ENCODE measurements at regions not wholly inside any gene's neighbourhood (a gene's known extent, or its start where the extent isn't known, plus 50 kb on each side); places are given as distances from the start of the nearest gene placed in this dataset.
"Not testable (repeated sequence)": the region's sequence is repeated elsewhere in the genome, so short reads cannot be mapped to it uniquely, and the experiment has no call there.

GRCh38 chr13:97520061-97520460 is 86.1 kb downstream of the RAP2A start:
- Histone ChIP-seq H3K4me3 (no peak overlapping the region), H3K27ac (no peak overlapping the region)

GRCh38 chr13:97520866-97521265 is 86.9 kb downstream of the RAP2A start:
- no peak overlapping the region for H3K27ac ChIP-seq
- H3K4me3 ChIP-seq = no peak overlapping the region

GRCh38 chr13:97521726-97522125 is 87.8 kb downstream of the RAP2A start:
- H3K27ac ChIP-seq = no peak overlapping the region

GRCh38 chr13:97522243-97522642 is 88.3 kb downstream of the RAP2A start:
- no peak overlapping the region for H3K4me3 ChIP-seq

More at GRCh38 chr13:97521726-97522125, 87.8 kb downstream of the RAP2A start:
- no peak overlapping the region for H3K4me3 ChIP-seq

GRCh38 chr13:97526556-97526955 is 92.6 kb downstream of the RAP2A start:
- Histone ChIP-seq H3K27ac (no peak overlapping the region), H3K4me3 (no peak overlapping the region)

More at GRCh38 chr13:97522243-97522642, 88.3 kb downstream of the RAP2A start:
- H3K27ac ChIP-seq = no peak overlapping the region

DNA sequence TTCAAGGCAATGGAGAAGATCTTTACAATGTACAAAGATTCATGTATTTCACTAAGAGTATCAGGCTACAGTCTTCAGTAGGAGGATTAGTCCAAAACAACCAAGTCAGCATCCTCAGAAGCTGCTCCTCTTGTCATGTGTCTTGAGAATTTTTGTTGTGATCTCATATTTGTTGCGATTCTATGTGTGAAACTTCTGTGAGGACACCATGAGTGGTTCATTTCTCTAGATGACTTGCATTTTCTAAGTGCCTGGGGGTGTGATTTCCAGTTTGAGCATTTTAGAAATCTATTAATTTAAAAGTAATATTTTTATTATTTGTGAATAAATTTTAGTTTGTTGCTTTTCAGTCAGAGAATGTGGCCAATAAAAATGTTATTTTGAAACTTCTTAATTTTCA is 94.5 kb downstream of the RAP2A start:
- H3K27ac ChIP-seq = no peak overlapping the region
- H3K4me3 ChIP-seq = no peak overlapping the region

DNA sequence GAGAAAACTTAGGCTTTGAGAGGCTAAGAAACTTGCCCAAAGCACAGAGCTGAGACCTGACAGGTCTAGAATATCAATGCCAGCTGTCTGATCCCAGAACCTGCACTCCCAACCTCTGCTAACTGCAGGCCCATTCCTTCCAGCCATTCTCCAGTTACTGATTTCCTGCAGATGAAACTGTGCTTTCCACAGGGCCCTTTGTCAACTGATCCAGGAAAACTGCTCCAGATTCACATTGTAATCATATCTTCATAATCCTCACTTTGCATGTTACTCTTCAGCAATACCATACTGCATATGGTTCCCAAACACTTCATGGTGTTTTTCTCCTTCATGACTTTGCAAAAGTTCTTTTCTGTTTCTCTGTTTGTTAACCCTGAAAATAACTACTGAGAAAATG is 100.6 kb downstream of the RAP2A start:
- no peak overlapping the region for H3K27ac ChIP-seq

GRCh38 chr13:97535614-97536013 is 101.6 kb downstream of the RAP2A start:
- Histone ChIP-seq H3K4me3 (no peak overlapping the region), H3K27ac (no peak overlapping the region)

More for the DNA sequence above, 100.6 kb downstream of the RAP2A start:
- H3K4me3 ChIP-seq = no peak overlapping the region

DNA sequence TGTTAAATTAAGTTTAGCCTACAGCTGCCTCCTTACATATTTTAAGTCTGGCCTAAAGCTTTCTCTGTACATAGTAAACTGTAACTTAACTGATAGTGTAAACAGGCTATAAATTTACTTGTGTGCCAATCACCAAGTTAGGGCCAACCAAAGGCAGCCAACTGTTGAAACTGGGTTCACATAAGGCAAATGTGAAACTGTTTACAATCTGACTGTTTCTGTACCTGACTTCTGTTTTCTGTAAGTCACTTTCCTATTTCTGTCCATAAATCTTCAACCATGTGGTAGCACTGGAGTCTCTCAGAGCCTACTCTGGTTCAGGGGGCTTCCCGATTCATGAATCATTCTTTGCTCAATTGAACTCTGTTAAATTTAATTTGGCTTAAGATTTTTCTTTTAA is 103.1 kb downstream of the RAP2A start:
- H3K27ac ChIP-seq = no peak overlapping the region
- no peak overlapping the region for H3K4me3 ChIP-seq

DNA sequence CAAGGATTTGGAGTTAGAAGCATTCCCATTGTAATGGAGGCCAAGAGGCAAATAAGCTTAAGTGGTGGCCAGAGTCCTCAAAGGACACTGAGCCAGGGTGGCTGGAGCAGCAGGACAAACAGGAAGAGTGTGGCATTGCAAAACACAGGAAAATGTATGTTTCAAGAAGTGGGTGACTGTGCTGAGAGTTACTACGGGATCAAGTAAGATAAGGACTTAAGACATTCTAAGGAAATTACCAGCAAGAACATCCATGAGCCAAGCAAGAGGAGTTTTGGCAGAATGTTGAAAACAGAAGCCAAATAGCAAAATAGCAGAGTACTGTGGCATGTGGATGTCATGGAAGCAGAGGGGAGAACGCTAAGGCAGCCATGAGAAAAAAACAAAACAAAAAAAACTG is 104.2 kb downstream of the RAP2A start:
- no peak overlapping the region for H3K27ac ChIP-seq

DNA sequence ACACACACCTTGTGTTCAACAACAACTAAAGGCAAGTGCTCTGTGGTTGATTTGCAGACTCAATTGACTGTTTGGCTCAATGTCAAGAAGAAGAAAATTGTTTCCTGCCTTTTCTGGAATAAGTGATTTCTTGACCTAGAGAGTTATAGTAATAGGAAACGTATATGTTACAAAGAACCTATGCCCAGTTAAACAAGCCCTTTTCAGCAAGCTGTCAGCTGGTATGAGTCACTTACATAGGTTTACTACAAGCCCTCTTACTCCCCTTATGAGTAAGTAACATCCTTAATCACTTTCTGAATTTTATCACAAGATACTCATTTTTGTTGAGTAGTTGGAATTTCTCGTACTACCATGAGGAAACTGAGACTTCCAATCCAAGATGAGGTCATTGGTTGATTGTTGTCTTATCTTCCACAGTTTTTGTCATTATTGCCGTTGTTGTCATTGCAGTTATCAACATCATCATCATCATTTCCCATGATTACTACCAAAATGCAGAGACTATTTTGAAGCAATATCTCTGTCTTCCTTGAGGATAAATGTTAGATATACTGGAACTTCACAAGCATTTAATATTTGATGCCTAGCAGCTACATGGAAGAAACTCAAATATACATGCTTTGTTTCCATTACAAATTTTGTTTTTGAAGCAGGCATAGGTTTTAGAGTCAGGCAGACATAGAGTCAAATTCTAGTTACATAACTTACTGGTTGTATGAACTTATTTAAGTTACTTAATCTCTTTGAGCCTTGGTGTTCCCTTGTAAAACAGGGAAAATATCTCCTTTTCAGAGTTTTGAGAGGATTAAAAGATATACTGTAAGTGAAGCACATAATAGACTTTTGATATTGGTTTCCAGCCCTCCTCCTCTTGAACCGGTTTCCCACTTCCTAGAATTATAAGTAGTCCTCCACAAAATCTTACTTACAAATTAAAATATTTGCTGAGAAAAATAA is 106.0 kb downstream of the RAP2A start:
- H3K27ac ChIP-seq = peak overlapping the region in 2 of 21 experiments; percentile 2 to 28
- no peak overlapping the region for H3K4me3 ChIP-seq

More for the DNA sequence above, 104.2 kb downstream of the RAP2A start:
- H3K4me3 ChIP-seq = no peak overlapping the region

DNA sequence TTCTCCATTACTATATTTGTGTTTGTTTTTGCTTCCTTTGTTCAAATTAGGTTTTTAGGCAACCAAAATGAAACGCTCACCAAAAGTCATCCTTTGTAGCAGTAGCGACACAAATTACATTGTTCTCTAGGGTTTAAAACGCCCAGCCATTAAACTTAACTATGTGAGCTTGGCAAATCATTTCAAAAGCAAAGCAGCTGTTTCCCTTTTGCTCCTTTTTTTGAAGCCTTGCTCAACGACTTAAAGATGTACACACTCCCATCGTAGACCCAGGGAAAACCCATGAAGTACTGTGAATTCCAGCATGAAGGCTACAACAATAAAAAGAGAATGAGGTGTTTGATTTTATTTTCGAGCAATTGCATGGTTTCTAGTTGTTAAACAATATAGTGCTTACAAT is 106.7 kb downstream of the RAP2A start:
- no peak overlapping the region for H3K4me3 ChIP-seq
- H3K27ac ChIP-seq = peak overlapping the region in 2 of 21 experiments; percentile 2 to 28

DNA sequence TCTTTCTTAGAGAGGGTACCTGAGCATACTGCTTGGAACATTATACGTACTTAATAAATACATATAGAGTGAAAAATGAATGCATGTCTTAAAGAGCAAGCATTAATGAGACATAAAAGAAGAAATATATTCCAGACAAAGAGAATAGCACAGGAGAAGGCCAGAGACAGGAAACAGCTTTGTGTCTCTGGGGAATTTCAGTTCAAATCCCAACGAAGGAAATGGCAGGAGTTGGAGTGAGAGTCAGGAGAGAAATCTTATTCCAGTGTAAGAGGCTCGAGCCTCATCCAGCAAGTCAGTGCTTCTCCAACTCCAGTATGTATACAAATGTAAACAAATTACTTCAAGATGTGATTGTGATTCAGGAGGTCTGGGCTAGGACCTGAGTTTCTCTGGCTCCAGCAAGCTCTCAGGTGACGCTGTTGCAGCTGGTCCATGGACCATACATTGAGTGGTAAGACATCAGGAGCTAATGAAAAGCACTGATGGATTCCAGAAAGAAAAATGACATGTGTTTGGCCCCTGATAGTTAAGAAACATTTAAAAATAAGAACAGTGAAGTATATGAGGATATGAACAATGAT is 108.2 kb downstream of the RAP2A start:
- H3K4me3 ChIP-seq = no peak overlapping the region
- H3K27ac ChIP-seq = no peak overlapping the region

GRCh38 chr13:97544031-97544765 is 110.2 kb downstream of the RAP2A start:
- Histone ChIP-seq H3K27ac (no peak overlapping the region), H3K4me3 (no peak overlapping the region)

GRCh38 chr13:97544971-97545499 is 111.1 kb downstream of the RAP2A start:
- H3K27ac ChIP-seq, H3K4me3 ChIP-seq: not testable (repeated sequence)

GRCh38 chr13:97548138-97548537 is 114.2 kb downstream of the RAP2A start:
- H3K4me3 ChIP-seq = no peak overlapping the region
- H3K27ac ChIP-seq = peak overlapping the region in 10 of 21 experiments; percentile 26 to 79 (median 52)

DNA sequence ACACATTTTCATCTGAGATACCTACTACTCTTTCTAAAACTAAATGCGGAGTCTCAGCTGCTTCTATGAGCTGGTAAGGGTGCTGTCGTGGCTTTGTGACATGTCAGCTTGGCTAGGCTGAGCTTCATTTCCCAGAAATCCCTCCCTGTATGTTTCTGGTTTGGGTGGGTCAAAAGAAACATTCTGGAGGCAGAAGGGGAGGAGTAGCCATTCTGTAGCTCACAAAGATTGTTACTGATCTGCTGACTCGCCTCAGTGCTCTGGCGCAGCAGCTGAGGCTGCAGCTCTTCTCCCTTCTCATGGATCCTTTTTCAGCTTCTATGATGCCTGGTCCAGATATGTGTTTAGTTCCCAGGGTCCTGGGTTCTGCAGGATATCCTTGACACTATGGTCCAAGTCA is 114.7 kb downstream of the RAP2A start:
- Histone ChIP-seq H3K27ac (peak overlapping the region in 10 of 21 experiments; percentile 26 to 79 (median 48)), H3K4me3 (no peak overlapping the region)

- peak overlapping the region in 8 of 21 experiments; percentile 3 to 69 (median 25) for H3K27ac ChIP-seq
- no peak overlapping the region for H3K4me3 ChIP-seq
These were observed 115.2 kb downstream of the RAP2A start for GRCh38 chr13:97549201-97549600.

DNA sequence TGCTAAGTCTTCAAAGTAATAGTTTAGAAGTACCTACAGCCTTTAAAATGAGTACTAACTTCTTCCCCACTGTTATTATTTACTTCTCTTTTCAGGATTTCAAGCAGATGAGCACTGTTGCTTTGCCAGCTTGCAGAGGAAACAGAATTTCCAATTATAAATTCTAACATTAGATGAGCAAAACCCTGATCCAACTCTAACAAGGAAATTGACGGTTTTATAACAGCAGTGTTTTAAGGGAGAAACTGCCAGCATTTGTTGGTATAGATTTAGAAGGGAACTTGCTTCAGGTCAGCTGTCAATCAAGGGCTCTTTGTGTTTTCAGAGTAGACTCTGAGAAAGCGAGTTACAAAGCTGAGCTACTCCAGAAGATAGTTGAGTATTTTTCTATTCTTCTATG is 120.5 kb downstream of the RAP2A start:
- no peak overlapping the region for H3K4me3 ChIP-seq

DNA sequence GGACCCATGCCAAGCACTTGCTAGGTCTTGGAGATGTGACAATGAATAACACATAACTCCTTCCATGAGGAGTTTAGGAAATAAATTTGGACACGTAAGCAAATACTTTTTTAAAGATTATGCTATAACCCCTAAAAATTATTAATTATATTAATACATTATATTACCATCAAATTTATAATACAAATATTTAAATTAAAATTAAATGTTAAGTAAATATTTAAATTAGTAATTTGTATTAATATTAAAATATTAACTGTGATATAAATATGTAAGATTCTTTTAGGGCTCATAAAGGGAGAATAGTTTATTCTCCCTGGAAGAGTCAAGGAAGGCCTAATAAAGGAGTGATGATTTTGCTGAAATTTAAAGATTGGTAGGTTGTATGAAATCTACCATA is 121.1 kb downstream of the RAP2A start:
- H3K27ac ChIP-seq = peak overlapping the region in 2 of 21 experiments; percentile 24 to 43
- no peak overlapping the region for H3K4me3 ChIP-seq

More for the DNA sequence above, 120.5 kb downstream of the RAP2A start:
- H3K27ac ChIP-seq = peak overlapping the region in 2 of 21 experiments; percentile 24 to 43
